ENCODE measurements at regions not wholly inside any gene's neighbourhood (a gene's known extent, or its start where the extent isn't known, plus 50 kb on each side); places are given as distances from the start of the nearest gene placed in this dataset.

- no peak for ATAC-seq
Observed at GRCh38 chr20:23135449-23136420, 49.6 kb upstream of the CD93 start.
